ENCODE measurements at regions not wholly inside any gene's neighbourhood (a gene's known extent, or its start where the extent isn't known, plus 50 kb on each side); places are given as distances from the start of the nearest gene placed in this dataset.
A peak's percentile ranks its signal among the peaks of the same experiment; 100 is the strongest.

- no peak for DNase-seq (ENCODE audit: low read depth, low spot score)
- TF ChIP-seq, protein P1, sequence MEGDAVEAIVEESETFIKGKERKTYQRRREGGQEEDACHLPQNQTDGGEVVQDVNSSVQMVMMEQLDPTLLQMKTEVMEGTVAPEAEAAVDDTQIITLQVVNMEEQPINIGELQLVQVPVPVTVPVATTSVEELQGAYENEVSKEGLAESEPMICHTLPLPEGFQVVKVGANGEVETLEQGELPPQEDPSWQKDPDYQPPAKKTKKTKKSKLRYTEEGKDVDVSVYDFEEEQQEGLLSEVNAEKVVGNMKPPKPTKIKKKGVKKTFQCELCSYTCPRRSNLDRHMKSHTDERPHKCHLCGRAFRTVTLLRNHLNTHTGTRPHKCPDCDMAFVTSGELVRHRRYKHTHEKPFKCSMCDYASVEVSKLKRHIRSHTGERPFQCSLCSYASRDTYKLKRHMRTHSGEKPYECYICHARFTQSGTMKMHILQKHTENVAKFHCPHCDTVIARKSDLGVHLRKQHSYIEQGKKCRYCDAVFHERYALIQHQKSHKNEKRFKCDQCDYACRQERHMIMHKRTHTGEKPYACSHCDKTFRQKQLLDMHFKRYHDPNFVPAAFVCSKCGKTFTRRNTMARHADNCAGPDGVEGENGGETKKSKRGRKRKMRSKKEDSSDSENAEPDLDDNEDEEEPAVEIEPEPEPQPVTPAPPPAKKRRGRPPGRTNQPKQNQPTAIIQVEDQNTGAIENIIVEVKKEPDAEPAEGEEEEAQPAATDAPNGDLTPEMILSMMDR (IDR thresholded peaks at IDR 0.05; ENCODE audit: low read depth, low read length): no peak
- H3K4me3 ChIP-seq (ENCODE audit: low read depth, low read length): no peak overlapping the region
- in situ Hi-C loops (cut with HindIII; ENCODE audit: low sequenced_read_pairs): no loop called here
Measured at GRCh38 chr5:169423580-169424278, 122.8 kb upstream of the SLIT3 start.

DNA sequence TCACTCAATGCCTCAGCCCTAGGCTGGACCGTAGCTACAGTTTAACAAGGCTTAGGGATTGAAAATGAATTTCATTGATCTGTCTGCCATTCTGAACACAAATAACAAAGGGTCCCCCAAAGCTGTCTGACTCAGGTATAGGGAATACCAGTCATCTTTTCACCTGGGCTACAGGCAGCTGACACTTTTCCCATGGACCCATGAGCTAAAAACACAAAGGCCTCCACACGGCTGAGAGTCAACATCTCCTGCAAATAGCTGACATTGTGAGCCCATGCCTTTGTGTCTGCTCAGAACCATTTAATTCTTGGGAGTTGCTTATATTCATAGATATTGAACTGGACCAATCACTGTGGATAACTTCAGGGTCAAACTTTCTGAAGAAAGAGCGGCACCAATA, 121.1 kb upstream of the SLIT3 start:
- in situ Hi-C loops (cut with HindIII; ENCODE audit: low sequenced_read_pairs): no loop called here
- H3K4me3 ChIP-seq (ENCODE audit: low read depth, low read length): no peak overlapping the region
- no peak for DNase-seq (ENCODE audit: low read depth, low spot score)
- TF ChIP-seq, protein P1 (IDR thresholded peaks at IDR 0.05; ENCODE audit: low read depth, low read length): no peak

DNA sequence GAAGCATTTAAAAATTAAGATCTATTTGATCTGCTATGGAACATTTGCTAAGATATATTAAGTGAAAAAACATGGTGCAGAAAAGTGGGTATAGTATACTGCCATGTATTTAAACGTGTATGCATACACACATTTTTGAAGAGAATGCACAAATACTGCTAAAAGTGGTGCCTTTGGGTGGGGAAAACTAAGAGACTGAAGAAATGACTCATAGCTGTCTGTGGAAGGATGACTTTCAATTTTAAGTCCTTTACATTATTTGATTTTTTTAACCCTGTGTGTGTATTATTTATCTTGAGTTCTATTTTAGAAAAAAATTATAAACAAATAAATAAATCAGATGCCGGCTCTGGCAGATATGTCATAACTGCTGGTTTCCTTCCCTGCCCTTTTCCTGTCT, 120.7 kb upstream of the SLIT3 start:
- TF ChIP-seq, protein P1 (IDR thresholded peaks at IDR 0.05; ENCODE audit: low read depth, low read length): no peak
- DNase-seq (ENCODE audit: low read depth, low spot score): no peak
- in situ Hi-C loops (cut with HindIII; ENCODE audit: low sequenced_read_pairs): no loop called here
- H3K4me3 ChIP-seq (ENCODE audit: low read depth, low read length): no peak overlapping the region

DNA sequence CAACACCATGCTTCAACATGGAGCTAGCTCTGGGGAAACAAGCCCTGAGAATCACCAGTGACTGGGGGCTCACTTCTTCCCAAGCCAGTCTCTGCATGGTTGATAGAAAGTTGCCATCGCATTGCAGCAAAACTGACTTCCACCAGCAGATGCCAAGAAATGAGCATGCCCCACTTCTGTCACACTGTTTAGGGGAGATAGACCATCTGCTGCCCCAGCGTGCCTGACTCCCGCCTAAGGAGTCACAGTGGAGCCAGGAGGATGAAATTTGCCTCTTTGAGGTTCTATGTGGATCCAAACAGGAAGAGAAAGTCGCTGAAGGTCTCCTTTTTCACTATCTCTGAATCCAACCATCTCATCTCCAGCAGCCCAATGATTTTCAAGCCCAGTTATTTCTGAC, 116.7 kb upstream of the SLIT3 start:
- in situ Hi-C loops (cut with HindIII; ENCODE audit: low sequenced_read_pairs): no loop called here
- DNase-seq (ENCODE audit: low read depth, low spot score): no peak
- no peak overlapping the region for H3K4me3 ChIP-seq (ENCODE audit: low read depth, low read length)
- TF ChIP-seq, protein P1 (IDR thresholded peaks at IDR 0.05; ENCODE audit: low read depth, low read length): no peak

DNA sequence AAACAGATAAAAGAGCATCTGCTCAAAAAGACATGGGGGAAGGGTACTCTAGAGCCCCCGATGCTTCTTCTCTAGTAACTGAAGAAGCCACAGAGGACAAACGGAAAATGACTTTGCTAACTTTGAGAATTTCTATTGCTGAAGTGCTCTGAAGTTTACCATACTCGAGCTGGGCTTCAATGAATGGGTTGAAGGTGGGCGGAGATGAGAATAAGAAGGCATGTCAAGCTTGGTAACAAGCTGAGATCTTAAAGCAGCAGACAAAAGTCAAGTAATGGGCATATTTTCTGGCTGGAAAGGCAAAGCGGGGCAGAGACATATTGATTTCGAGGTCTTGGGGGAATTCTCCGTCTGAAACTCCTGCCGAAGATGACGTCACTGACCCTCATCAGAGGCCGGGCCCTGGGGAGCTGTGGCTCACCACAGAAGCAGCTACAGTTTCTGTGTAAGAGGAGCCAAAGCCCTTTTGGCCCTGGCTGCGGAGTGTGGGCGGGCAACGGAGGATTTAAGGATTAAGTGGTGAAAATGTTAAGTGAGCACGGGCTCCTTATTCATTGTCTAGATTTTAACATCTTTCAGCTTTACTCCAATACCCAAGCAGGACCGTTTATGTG, 115.8 kb upstream of the SLIT3 start:
- in situ Hi-C loops (cut with HindIII; ENCODE audit: low sequenced_read_pairs): no loop called here
- peak; percentile 66 for DNase-seq (ENCODE audit: low read depth, low spot score)
- no peak overlapping the region for H3K4me3 ChIP-seq (ENCODE audit: low read depth, low read length)
- TF ChIP-seq, protein P1 (IDR thresholded peaks at IDR 0.05; ENCODE audit: low read depth, low read length): no peak

- no peak overlapping the region for H3K4me3 ChIP-seq (ENCODE audit: low read depth, low read length)
- in situ Hi-C loops (cut with HindIII; ENCODE audit: low sequenced_read_pairs): no loop called here
- DNase-seq (ENCODE audit: low read depth, low spot score): no peak
Measured at GRCh38 chr5:169415948-169416347, 115.0 kb upstream of the SLIT3 start.

More at GRCh38 chr5:169415948-169416347, 115.0 kb upstream of the SLIT3 start:
- TF ChIP-seq, protein P1 (IDR thresholded peaks at IDR 0.05; ENCODE audit: low read depth, low read length): no peak
